Thyroid gland (tissue), 4 donors: ENCODE measurements at regions not wholly inside any gene's neighbourhood (a gene's known extent, or its start where the extent isn't known, plus 50 kb on each side); places are given as distances from the start of the nearest gene placed in this dataset.

Experiments used
- CTCF ChIP-seq, 6 experiments: fragments of 200-600 bp in 3 of 6; fragments of 450-650 bp in 3 of 6; sonication (generic) in 3 of 6; IDR thresholded peaks; one replicate each; pipeline ENCODE4 v1.5.1; 2016 to 2019; ENCODE audit warnings: antibody characterized with exemption in 6 of 6, mild to moderate bottlenecking in 2 of 6, inconsistent platforms in 1 of 6, moderate library complexity in 1 of 6
- POLR2A ChIP-seq, 2 donors: fragments of 450-650 bp; IDR thresholded peaks; one replicate each; pipeline ENCODE4 v1.6.1; 2017; ENCODE audit warnings: antibody characterized with exemption in 2 of 2, mild to moderate bottlenecking in 2 of 2, moderate library complexity in 1 of 2

DNA sequence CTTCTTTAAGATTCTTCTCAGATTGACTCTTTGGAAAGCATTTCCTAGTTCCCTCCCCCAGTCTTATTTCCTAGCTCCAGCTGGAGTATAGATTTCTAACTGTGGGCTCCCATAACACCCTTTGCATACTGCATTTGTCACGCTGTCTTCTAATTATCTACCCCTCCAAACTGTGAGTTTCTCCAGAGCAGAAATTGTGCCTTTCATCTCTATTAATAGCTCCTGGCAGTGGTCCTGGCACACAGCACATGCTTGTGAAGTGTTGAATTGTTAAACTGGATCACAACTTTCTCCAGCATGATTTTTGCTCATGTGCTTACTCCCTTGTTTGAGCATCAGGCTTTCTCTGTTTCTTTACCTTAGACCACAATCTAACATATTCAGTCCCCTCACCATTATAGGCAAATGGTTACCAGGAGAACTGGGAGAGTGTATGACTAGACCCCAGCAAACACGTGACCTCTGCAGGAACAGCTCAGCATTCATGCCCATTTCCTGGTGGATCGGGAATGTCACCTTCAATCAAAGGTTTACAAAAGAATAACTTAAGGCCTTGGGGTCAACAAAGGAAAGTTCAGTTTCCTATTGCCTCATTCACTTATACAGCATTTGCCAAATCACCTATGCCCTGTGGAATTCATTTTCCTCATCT, 175.7 kb upstream of the TANK start:
- TF ChIP-seq POLR2A (IDR thresholded peaks at IDR 0.05): no peak
- no peak for TF ChIP-seq CTCF (IDR thresholded peaks at IDR 0.05)
